ENCODE measurements at regions not wholly inside any gene's neighbourhood (a gene's known extent, or its start where the extent isn't known, plus 50 kb on each side); places are given as distances from the start of the nearest gene placed in this dataset.

DNA sequence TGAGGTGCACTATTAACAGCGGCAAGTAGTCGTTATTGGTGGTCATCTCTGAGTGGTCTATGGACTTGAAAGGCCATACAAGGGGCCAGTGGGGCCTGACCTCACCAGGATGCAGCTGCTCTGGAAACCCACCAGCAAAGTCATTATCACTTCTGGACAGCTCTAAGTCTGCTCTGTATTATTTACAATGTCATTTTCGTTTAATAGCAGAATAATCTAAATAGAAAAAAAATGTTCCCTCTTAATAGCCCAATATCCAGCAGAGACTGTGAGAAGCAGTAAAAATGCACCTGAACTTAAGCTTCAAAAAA, 85.0 kb upstream of the EED start:
- no peak overlapping the region for H3K18ac ChIP-seq (ENCODE audit: low read length)
- H3K27ac ChIP-seq (ENCODE audit: low read depth, low read length): no peak overlapping the region
- H3K9ac ChIP-seq (ENCODE audit: low read length): no peak overlapping the region
- no peak overlapping the region for H2AFZ ChIP-seq (ENCODE audit: insufficient read depth, low read length, poor library complexity)
- no peak overlapping the region for H3K4ac ChIP-seq (ENCODE audit: low read depth, low read length)
- H2AK5ac ChIP-seq (ENCODE audit: low read length): no peak overlapping the region
- no peak overlapping the region for H3K23ac ChIP-seq (ENCODE audit: low read length)
- H3K14ac ChIP-seq (ENCODE audit: low read length): no peak overlapping the region
- H4K91ac ChIP-seq (ENCODE audit: low read depth, low read length): peak overlapping the region; percentile 45
- H3K9me3 ChIP-seq (ENCODE audit: insufficient read depth, low read depth, low read length): no peaks in the 10 kb centered on the region
- H4K12ac ChIP-seq (ENCODE audit: low read depth, low read length): no peak overlapping the region
- DNase-seq: no peak
- no CpG with 5 or more reads among the region's 3 CpGs for WGBS (ENCODE audit: extremely low coverage, insufficient coverage, insufficient read length)
- H3K36me3 ChIP-seq (ENCODE audit: control insufficient read depth in 1 of 2, insufficient read depth in 2 of 2, low read length in 2 of 2): no peaks in the 10 kb centered on the region
- H3K4me3 ChIP-seq (ENCODE audit: low read depth, low read length): no peak overlapping the region
- peaks cover 21 to 25% of the 10 kb centered on the region in 2 experiments for H3K4me1 ChIP-seq (ENCODE audit: control insufficient read depth in 1 of 2, insufficient read depth in 2 of 2, low read length in 2 of 2)
- H3K79me2 ChIP-seq (ENCODE audit: control insufficient read depth, insufficient read depth, low read length, poor library complexity): peaks cover 4% of the 10 kb centered on the region
- peaks cover 22% of the 10 kb centered on the region for H3K79me1 ChIP-seq (ENCODE audit: low read length)
- peak overlapping the region; percentile 45 for H2BK120ac ChIP-seq (ENCODE audit: insufficient read depth, low read length, poor library complexity)
- no peak overlapping the region for H4K8ac ChIP-seq (ENCODE audit: low read depth, low read length)
- H3K27me3 ChIP-seq (ENCODE audit: insufficient read depth, low read length): no peaks in the 10 kb centered on the region
- H3K4me2 ChIP-seq (ENCODE audit: low read length): no peak overlapping the region
- no peak overlapping the region for H2BK12ac ChIP-seq (ENCODE audit: low read length)
- H2BK5ac ChIP-seq (ENCODE audit: low read depth, low read length, poor library complexity): no peak overlapping the region

DNA sequence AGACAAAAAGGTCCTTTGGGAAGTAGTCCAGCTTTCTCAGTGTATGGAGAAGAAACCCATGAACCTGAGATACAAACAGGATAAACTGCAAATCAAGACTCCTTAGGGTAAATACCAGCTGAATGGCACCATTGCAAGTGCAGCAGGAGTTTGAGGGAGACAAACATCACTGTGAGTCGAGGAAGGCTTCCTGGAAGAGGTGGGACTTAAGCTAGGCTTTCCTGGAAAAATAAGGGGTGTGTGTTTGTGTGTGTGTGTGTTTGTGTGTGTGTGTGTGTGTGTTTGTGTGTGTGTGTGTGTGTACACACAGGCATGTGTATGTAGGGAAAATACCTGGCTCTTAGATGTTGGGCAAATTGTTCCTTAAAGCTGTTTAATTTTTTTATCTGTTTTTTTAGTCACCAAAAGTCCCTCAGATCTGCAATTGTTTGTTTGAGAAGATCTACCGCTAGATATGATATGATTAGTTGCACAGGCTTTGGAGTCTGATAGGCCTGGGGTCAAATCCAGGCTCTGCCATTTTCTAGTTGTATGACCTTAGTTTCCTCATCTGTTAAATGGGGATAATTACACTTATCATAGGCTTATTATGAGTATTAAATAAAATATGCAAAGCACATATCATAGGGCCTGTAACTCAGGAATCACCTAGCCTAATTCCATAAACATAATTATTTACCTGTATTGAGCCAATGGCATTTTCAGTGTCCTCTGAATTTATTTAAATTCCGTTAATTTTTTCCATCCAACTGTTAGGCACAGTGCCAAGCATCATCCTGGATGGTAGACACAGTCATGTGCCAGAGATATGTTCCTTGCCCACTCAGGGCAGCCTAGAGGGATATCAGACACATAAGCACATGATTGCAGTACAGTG, 85.6 kb upstream of the EED start:
- Histone ChIP-seq H3K18ac (ENCODE audit: low read length) (no peak overlapping the region), H4K91ac (ENCODE audit: low read depth, low read length) (peak overlapping the region; percentile 45), H2BK120ac (ENCODE audit: insufficient read depth, low read length, poor library complexity) (no peak overlapping the region), H4K8ac (ENCODE audit: low read depth, low read length) (no peak overlapping the region), H3K27me3 (ENCODE audit: insufficient read depth, low read length) (no peaks in the 10 kb centered on the region), H2BK5ac (ENCODE audit: low read depth, low read length, poor library complexity) (no peak overlapping the region), H3K4me3 (ENCODE audit: low read depth, low read length) (no peak overlapping the region), H2AFZ (ENCODE audit: insufficient read depth, low read length, poor library complexity) (no peak overlapping the region), H3K23ac (ENCODE audit: low read length) (no peak overlapping the region), H3K79me1 (ENCODE audit: low read length) (peaks cover 22% of the 10 kb centered on the region), H3K9me3 (ENCODE audit: insufficient read depth, low read depth, low read length) (no peaks in the 10 kb centered on the region), H2BK12ac (ENCODE audit: low read length) (no peak overlapping the region), H3K4me1 (ENCODE audit: control insufficient read depth in 1 of 2, insufficient read depth in 2 of 2, low read length in 2 of 2) (peaks cover 21 to 25% of the 10 kb centered on the region in 2 experiments), H4K12ac (ENCODE audit: low read depth, low read length) (no peak overlapping the region), H3K36me3 (ENCODE audit: control insufficient read depth in 1 of 2, insufficient read depth in 2 of 2, low read length in 2 of 2) (no peaks in the 10 kb centered on the region), H3K4ac (ENCODE audit: low read depth, low read length) (no peak overlapping the region), H3K79me2 (ENCODE audit: control insufficient read depth, insufficient read depth, low read length, poor library complexity) (peaks cover 4% of the 10 kb centered on the region), H3K14ac (ENCODE audit: low read length) (no peak overlapping the region), H3K27ac (ENCODE audit: low read depth, low read length) (no peak overlapping the region), H2AK5ac (ENCODE audit: low read length) (no peak overlapping the region), H3K4me2 (ENCODE audit: low read length) (no peak overlapping the region), H3K9ac (ENCODE audit: low read length) (no peak overlapping the region)
- DNase-seq: no peak
- no CpG with 5 or more reads among the region's 3 CpGs for WGBS (ENCODE audit: extremely low coverage, insufficient coverage, insufficient read length)

GRCh38 chr11:86157797-86158378, 86.7 kb upstream of the EED start:
- peaks cover 21% of the 10 kb centered on the region for H3K79me1 ChIP-seq (ENCODE audit: low read length)
- H2BK12ac ChIP-seq (ENCODE audit: low read length): no peak overlapping the region
- no peak overlapping the region for H3K4me2 ChIP-seq (ENCODE audit: low read length)
- no peak overlapping the region for H3K27ac ChIP-seq (ENCODE audit: low read depth, low read length)
- peak overlapping the region; percentile 52 for H4K8ac ChIP-seq (ENCODE audit: low read depth, low read length)
- DNase-seq: no peak
- H3K4ac ChIP-seq (ENCODE audit: low read depth, low read length): no peak overlapping the region
- no peak overlapping the region for H2AFZ ChIP-seq (ENCODE audit: insufficient read depth, low read length, poor library complexity)
- no peak overlapping the region for H3K23ac ChIP-seq (ENCODE audit: low read length)
- WGBS (ENCODE audit: extremely low coverage, insufficient coverage, insufficient read length): no CpG with 5 or more reads among the region's 2 CpGs
- no peak overlapping the region for H2BK120ac ChIP-seq (ENCODE audit: insufficient read depth, low read length, poor library complexity)
- no peak overlapping the region for H3K14ac ChIP-seq (ENCODE audit: low read length)
- no peaks in the 10 kb centered on the region for H3K36me3 ChIP-seq (ENCODE audit: control insufficient read depth in 1 of 2, insufficient read depth in 2 of 2, low read length in 2 of 2)
- peak overlapping the region; percentile 50 for H2AK5ac ChIP-seq (ENCODE audit: low read length)
- peaks cover 4% of the 10 kb centered on the region for H3K79me2 ChIP-seq (ENCODE audit: control insufficient read depth, insufficient read depth, low read length, poor library complexity)
- H3K9ac ChIP-seq (ENCODE audit: low read length): no peak overlapping the region
- H4K12ac ChIP-seq (ENCODE audit: low read depth, low read length): no peak overlapping the region
- H3K27me3 ChIP-seq (ENCODE audit: insufficient read depth, low read length): no peaks in the 10 kb centered on the region
- H2BK5ac ChIP-seq (ENCODE audit: low read depth, low read length, poor library complexity): peak overlapping the region; percentile 24
- H3K4me1 ChIP-seq (ENCODE audit: control insufficient read depth in 1 of 2, insufficient read depth in 2 of 2, low read length in 2 of 2): peaks cover 21 to 25% of the 10 kb centered on the region in 2 experiments
- no peaks in the 10 kb centered on the region for H3K9me3 ChIP-seq (ENCODE audit: insufficient read depth, low read depth, low read length)
- no peak overlapping the region for H3K18ac ChIP-seq (ENCODE audit: low read length)
- no peak overlapping the region for H3K4me3 ChIP-seq (ENCODE audit: low read depth, low read length)
- no peak overlapping the region for H4K91ac ChIP-seq (ENCODE audit: low read depth, low read length)

GRCh38 chr11:86156397-86156955, 87.6 kb upstream of the PICALM start:
- Histone ChIP-seq H3K23ac (ENCODE audit: low read length) (no peak overlapping the region), H2AK5ac (ENCODE audit: low read length) (peak overlapping the region; percentile 97), H3K4me2 (ENCODE audit: low read length) (no peak overlapping the region), H3K4ac (ENCODE audit: low read depth, low read length) (peak overlapping the region; percentile 31), H2BK120ac (ENCODE audit: insufficient read depth, low read length, poor library complexity) (peak overlapping the region; percentile 49), H3K9ac (ENCODE audit: low read length) (no peak overlapping the region), H3K79me2 (ENCODE audit: control insufficient read depth, insufficient read depth, low read length, poor library complexity) (peaks cover 2% of the 10 kb centered on the region), H3K27ac (ENCODE audit: low read depth, low read length) (no peak overlapping the region), H3K9me3 (ENCODE audit: insufficient read depth, low read depth, low read length) (no peaks in the 10 kb centered on the region), H3K4me1 (ENCODE audit: control insufficient read depth in 1 of 2, insufficient read depth in 2 of 2, low read length in 2 of 2) (peaks cover 13 to 19% of the 10 kb centered on the region in 2 experiments), H3K14ac (ENCODE audit: low read length) (peak overlapping the region; percentile 70), H3K36me3 (ENCODE audit: control insufficient read depth in 1 of 2, insufficient read depth in 2 of 2, low read length in 2 of 2) (no peaks in the 10 kb centered on the region), H2AFZ (ENCODE audit: insufficient read depth, low read length, poor library complexity) (peak overlapping the region; percentile 66), H2BK12ac (ENCODE audit: low read length) (peak overlapping the region; percentile 87), H3K18ac (ENCODE audit: low read length) (peak overlapping the region; percentile 11), H3K4me3 (ENCODE audit: low read depth, low read length) (no peak overlapping the region), H4K91ac (ENCODE audit: low read depth, low read length) (peak overlapping the region; percentile 71), H4K12ac (ENCODE audit: low read depth, low read length) (no peak overlapping the region), H3K27me3 (ENCODE audit: insufficient read depth, low read length) (no peaks in the 10 kb centered on the region), H4K8ac (ENCODE audit: low read depth, low read length) (peak overlapping the region; percentile 72), H3K79me1 (ENCODE audit: low read length) (peaks cover 12% of the 10 kb centered on the region), H2BK5ac (ENCODE audit: low read depth, low read length, poor library complexity) (no peak overlapping the region)
- WGBS (ENCODE audit: extremely low coverage, insufficient coverage, insufficient read length): no CpG with 5 or more reads among the region's 3 CpGs
- no peak for DNase-seq

Data from trophoblast cell (in vitro differentiated cells and primary cell).